ENCODE measurements at regions not wholly inside any gene's neighbourhood (a gene's known extent, or its start where the extent isn't known, plus 50 kb on each side); places are given as distances from the start of the nearest gene placed in this dataset.

GRCh38 chr21:19322360-19322759, 918.8 kb upstream of the TMPRSS15 start:
- H3K36me3 Mint-ChIP-seq (ENCODE audit: low read depth), result no peaks in the 10 kb centered on the region

GRCh38 chr21:19326531-19327319, 923.1 kb upstream of the TMPRSS15 start:
- no peak overlapping the region for H3K4me3 Mint-ChIP-seq
- CTCF ChIA-PET, result interaction anchor here (0.6 kb wide), 1 partner anchor 581 kb away, joined by 3 read pairs; no protein-coding TSS in a partner anchor
- H3K4me1 Mint-ChIP-seq, result no peaks in the 10 kb centered on the region
- no peak overlapping the region for H3K27ac Mint-ChIP-seq
- no peaks in the 10 kb centered on the region for H3K36me3 Mint-ChIP-seq (ENCODE audit: low read depth)
- peaks cover 4% of the 10 kb centered on the region for H3K9me3 Mint-ChIP-seq
- POLR2A ChIA-PET, result no interaction called here
- no peaks in the 10 kb centered on the region for H3K27me3 Mint-ChIP-seq
- DNase-seq, result no peak

More at GRCh38 chr21:19322360-19322759, 918.8 kb upstream of the TMPRSS15 start:
- DNase-seq, result no peak
- POLR2A ChIA-PET, result no interaction called here
- no peaks in the 10 kb centered on the region for H3K9me3 Mint-ChIP-seq
- no peaks in the 10 kb centered on the region for H3K27me3 Mint-ChIP-seq
- no peak overlapping the region for H3K27ac Mint-ChIP-seq
- H3K4me1 Mint-ChIP-seq, result no peaks in the 10 kb centered on the region
- no peak overlapping the region for H3K4me3 Mint-ChIP-seq
- CTCF ChIA-PET, result no interaction called here

- ChIA-PET CTCF (no interaction called here), POLR2A (no interaction called here)
- Mint-ChIP-seq H3K9me3 (peaks cover 7% of the 10 kb centered on the region), H3K27ac (no peak overlapping the region), H3K36me3 (ENCODE audit: low read depth) (no peaks in the 10 kb centered on the region), H3K4me3 (no peak overlapping the region), H3K27me3 (no peaks in the 10 kb centered on the region), H3K4me1 (no peaks in the 10 kb centered on the region)
- no peak for DNase-seq
Measured at GRCh38 chr21:19328954-19329353, 925.4 kb upstream of the TMPRSS15 start.

- no peaks in the 10 kb centered on the region for H3K4me1 Mint-ChIP-seq
- ChIA-PET CTCF (no interaction called here), POLR2A (no interaction called here)
- no peak overlapping the region for H3K27ac Mint-ChIP-seq
- DNase-seq, result no peak
- H3K4me3 Mint-ChIP-seq, result no peak overlapping the region
- no peaks in the 10 kb centered on the region for H3K27me3 Mint-ChIP-seq
- no peaks in the 10 kb centered on the region for H3K36me3 Mint-ChIP-seq (ENCODE audit: low read depth)
- peaks cover 10% of the 10 kb centered on the region for H3K9me3 Mint-ChIP-seq
Measured at GRCh38 chr21:19340303-19340702, 936.7 kb upstream of the TMPRSS15 start.

- ChIA-PET POLR2A (no interaction called here), CTCF (no interaction called here)
- Mint-ChIP-seq H3K36me3 (ENCODE audit: low read depth) (no peaks in the 10 kb centered on the region), H3K27ac (no peak overlapping the region), H3K27me3 (no peaks in the 10 kb centered on the region), H3K9me3 (peaks cover 10% of the 10 kb centered on the region), H3K4me1 (no peaks in the 10 kb centered on the region), H3K4me3 (no peak overlapping the region)
- no peak for DNase-seq
Measured at GRCh38 chr21:19340954-19341353, 937.4 kb upstream of the TMPRSS15 start.

GRCh38 chr21:19343711-19344110, 940.1 kb upstream of the TMPRSS15 start:
- no peak overlapping the region for H3K4me3 Mint-ChIP-seq
- no peak for DNase-seq
- no peaks in the 10 kb centered on the region for H3K36me3 Mint-ChIP-seq (ENCODE audit: low read depth)
- no peak overlapping the region for H3K27ac Mint-ChIP-seq
- no peaks in the 10 kb centered on the region for H3K27me3 Mint-ChIP-seq
- H3K4me1 Mint-ChIP-seq, result no peaks in the 10 kb centered on the region
- CTCF ChIA-PET, result no interaction called here
- POLR2A ChIA-PET, result no interaction called here
- peaks cover 10% of the 10 kb centered on the region for H3K9me3 Mint-ChIP-seq

GRCh38 chr21:19350286-19350685, 946.7 kb upstream of the TMPRSS15 start:
- no peak overlapping the region for H3K4me3 Mint-ChIP-seq
- CTCF ChIA-PET, result no interaction called here

GRCh38 chr21:19353256-19353655, 949.7 kb upstream of the TMPRSS15 start:
- no peak for DNase-seq
- no peaks in the 10 kb centered on the region for H3K27me3 Mint-ChIP-seq
- H3K4me3 Mint-ChIP-seq, result no peak overlapping the region
- ChIA-PET POLR2A (no interaction called here), CTCF (no interaction called here)
- H3K36me3 Mint-ChIP-seq (ENCODE audit: low read depth), result no peaks in the 10 kb centered on the region
- no peaks in the 10 kb centered on the region for H3K9me3 Mint-ChIP-seq
- no peaks in the 10 kb centered on the region for H3K4me1 Mint-ChIP-seq
- H3K27ac Mint-ChIP-seq, result no peak overlapping the region

More at GRCh38 chr21:19350286-19350685, 946.7 kb upstream of the TMPRSS15 start:
- H3K27me3 Mint-ChIP-seq, result no peaks in the 10 kb centered on the region
- no peaks in the 10 kb centered on the region for H3K4me1 Mint-ChIP-seq
- DNase-seq, result no peak
- H3K9me3 Mint-ChIP-seq, result no peaks in the 10 kb centered on the region
- H3K27ac Mint-ChIP-seq, result no peak overlapping the region
- H3K36me3 Mint-ChIP-seq (ENCODE audit: low read depth), result no peaks in the 10 kb centered on the region
- POLR2A ChIA-PET, result no interaction called here

- Mint-ChIP-seq H3K4me1 (no peaks in the 10 kb centered on the region), H3K27me3 (no peaks in the 10 kb centered on the region), H3K4me3 (no peak overlapping the region), H3K9me3 (peaks cover 7% of the 10 kb centered on the region), H3K27ac (no peak overlapping the region), H3K36me3 (ENCODE audit: low read depth) (no peaks in the 10 kb centered on the region)
- DNase-seq, result no peak
- ChIA-PET POLR2A (no interaction called here), CTCF (no interaction called here)
Measured at GRCh38 chr21:19368944-19369343, 965.4 kb upstream of the TMPRSS15 start.

GRCh38 chr21:19392390-19392789, 988.8 kb upstream of the TMPRSS15 start:
- no peaks in the 10 kb centered on the region for H3K4me1 Mint-ChIP-seq
- H3K4me3 Mint-ChIP-seq, result no peak overlapping the region
- no peaks in the 10 kb centered on the region for H3K36me3 Mint-ChIP-seq (ENCODE audit: low read depth)
- CTCF ChIA-PET, result no interaction called here
- POLR2A ChIA-PET, result no interaction called here
- H3K9me3 Mint-ChIP-seq, result peaks cover 5% of the 10 kb centered on the region
- H3K27me3 Mint-ChIP-seq, result no peaks in the 10 kb centered on the region
- no peak for DNase-seq
- H3K27ac Mint-ChIP-seq, result no peak overlapping the region

- no peaks in the 10 kb centered on the region for H3K27me3 Mint-ChIP-seq
- POLR2A ChIA-PET, result no interaction called here
- no peaks in the 10 kb centered on the region for H3K4me1 Mint-ChIP-seq
- H3K4me3 Mint-ChIP-seq, result no peak overlapping the region
- DNase-seq, result no peak
- H3K36me3 Mint-ChIP-seq (ENCODE audit: low read depth), result no peaks in the 10 kb centered on the region
- H3K9me3 Mint-ChIP-seq, result no peaks in the 10 kb centered on the region
- CTCF ChIA-PET, result no interaction called here
- no peak overlapping the region for H3K27ac Mint-ChIP-seq
Measured at GRCh38 chr21:19400223-19400770, 996.7 kb upstream of the TMPRSS15 start.

GRCh38 chr21:19402870-19403269, 999.3 kb upstream of the TMPRSS15 start:
- no peaks in the 10 kb centered on the region for H3K27me3 Mint-ChIP-seq
- ChIA-PET CTCF (no interaction called here), POLR2A (no interaction called here)
- DNase-seq, result no peak
- no peaks in the 10 kb centered on the region for H3K4me1 Mint-ChIP-seq
- H3K9me3 Mint-ChIP-seq, result peaks cover 3% of the 10 kb centered on the region
- H3K36me3 Mint-ChIP-seq (ENCODE audit: low read depth), result no peaks in the 10 kb centered on the region
- no peak overlapping the region for H3K27ac Mint-ChIP-seq
- H3K4me3 Mint-ChIP-seq, result no peak overlapping the region

- Mint-ChIP-seq H3K27ac (no peak overlapping the region), H3K4me1 (no peaks in the 10 kb centered on the region), H3K4me3 (no peak overlapping the region), H3K27me3 (no peaks in the 10 kb centered on the region), H3K36me3 (ENCODE audit: low read depth) (no peaks in the 10 kb centered on the region), H3K9me3 (peaks cover 3% of the 10 kb centered on the region)
- no peak for DNase-seq
- ChIA-PET CTCF (no interaction called here), POLR2A (no interaction called here)
Measured at GRCh38 chr21:19405326-19405725, 1001.7 kb upstream of the TMPRSS15 start.

GRCh38 chr21:19420565-19420964, 1017.0 kb upstream of the TMPRSS15 start:
- Mint-ChIP-seq H3K27ac (no peak overlapping the region), H3K4me3 (no peak overlapping the region), H3K9me3 (peaks cover 7% of the 10 kb centered on the region), H3K36me3 (ENCODE audit: low read depth) (no peaks in the 10 kb centered on the region), H3K4me1 (no peaks in the 10 kb centered on the region), H3K27me3 (no peaks in the 10 kb centered on the region)
- DNase-seq, result no peak
- ChIA-PET POLR2A (no interaction called here), CTCF (no interaction called here)

Data from activated CD4-positive, alpha-beta T cell treated with anti-CD3 and anti-CD28 coated beads, Interleukin-2, amount 10 ng/mL, durations not matched to agents 7 days and 5 days (primary cell).